Heart left ventricle (tissue), 16 donors: ENCODE measurements at regions not wholly inside any gene's neighbourhood (a gene's known extent, or its start where the extent isn't known, plus 50 kb on each side); places are given as distances from the start of the nearest gene placed in this dataset.

ENCODE experiments used
- ATAC-seq, 4 donors: fragments of 200-7000 bp; cut with Tn5 transposase; one replicate each; pipeline ENCODE4 v1.9.1; 2020 to 2022; ENCODE audit warnings: moderate library complexity in 4 of 4, mild to moderate bottlenecking in 3 of 4, moderate number of reproducible peaks in 1 of 4
- DNase-seq, 5 donors: peaks; one replicate each; pipeline ENCODE4 v3.0.0-alpha.2; 2020
- H3K27ac ChIP-seq, 12 donors: fragments of 200-600 bp; sonication (generic) in 4 of 12; one replicate each; pipeline versions ENCODE4 v1.5.0 to v1.8.0; 2016 to 2022; ENCODE audit warnings: mild to moderate bottlenecking in 2 of 12
- H3K27me3 ChIP-seq, 9 donors: fragments of 200-600 bp; sonication (generic) in 2 of 9; one replicate each; pipeline versions ENCODE4 v1.5.1 to v1.8.0; 2016 to 2022; ENCODE audit warnings: mild to moderate bottlenecking in 3 of 9
- H3K36me3 ChIP-seq, 9 donors: fragments of 200-600 bp; sonication (generic) in 2 of 9; one replicate each; pipeline versions ENCODE4 v1.5.0 to v1.8.0; 2018 to 2022; ENCODE audit warnings: mild to moderate bottlenecking in 2 of 9
- H3K4me1 ChIP-seq, 12 donors: fragments of 200-600 bp; sonication (generic) in 4 of 12; one replicate each; pipeline versions ENCODE4 v1.5.0 to v1.8.0; 2016 to 2022; ENCODE audit warnings: mild to moderate bottlenecking in 3 of 12
- H3K4me3 ChIP-seq, 12 donors: fragments of 200-600 bp; sonication (generic) in 4 of 12; one replicate each; pipeline versions ENCODE4 v1.5.0 to v1.8.0; 2017 to 2022; ENCODE audit warnings: mild to moderate bottlenecking in 9 of 12, moderate library complexity in 4 of 12
- H3K9me3 ChIP-seq, 12 donors: fragments of 200-600 bp; sonication (generic) in 4 of 12; one replicate each; pipeline versions ENCODE4 v1.5.0 to v1.8.0; 2016 to 2022; ENCODE audit warnings: mild to moderate bottlenecking in 1 of 12
- CTCF ChIP-seq, 12 donors: fragments of 200-600 bp; sonication (generic) in 4 of 12; IDR thresholded peaks; one replicate each; pipeline versions ENCODE4 v1.5.0 to v1.8.0; 2018 to 2022; ENCODE audit warnings: antibody characterized with exemption in 12 of 12, mild to moderate bottlenecking in 5 of 12
- POLR2A ChIP-seq, 2 donors: fragments of 450-650 bp; IDR thresholded peaks; one replicate each; pipeline ENCODE4 v1.6.1; 2017; ENCODE audit warnings: antibody characterized with exemption in 2 of 2, mild to moderate bottlenecking in 2 of 2, moderate library complexity in 2 of 2
- WGBS, 4 donors: extraction: QIAGEN DNeasy Blood & Tissue Kit in 2 of 4; methylation state at CpG; one replicate each; pipeline versions ENCODE4 v1.1.5 to v1.1.7; 2013 to 2018; 5-methylcytosine and 5-hydroxymethylcytosine counted together
- intact Hi-C, 10 donors: fragments of 100-400 bp; cut with DNase I; formaldehyde crosslinking; loops; one replicate each; pipeline versions ENCODE4 v1.11.1 to v1.14.2; 2022
- donor health status: ischemic (EF 13 %, LVEDD 7.1; RV severe dilation, severe dysfunction).
- donor health status: healthy with polysubstance abuse.
- donor health status: DM: no; HTN: yes; CAD: no.
- donor health status: DM: no; HTN: no; CAD: no.
- donor health status: ischemic (EF 25% LVEDD 6.9; RV normal size, moderate dysfunction).
- donor health status: ischemic (EF 25% LVEDD 5.7; RV mildly dilated, moderate dysfunction).
- donor health status: healthy.
- donor health status: DM: yes; HTN: yes; CAD: no.
- donor health status: ischemic (EF 35%, LVEDD 5.7; RV mildly dilated, moderate dysfunction).
- donor health status: nonischemic (EF 11% LVEDD 7.7; RV severe dilation, severe dysfunction).
- donor health status: DM: yes; HTN: yes; CAD: no.
- donor health status: PGD.
- donor health status: ischemic (EF 29% LVEDD 5.4; RV normal size, mild dysfunction).
- donor health status: nonischemic (EF 23%, LVEDD 6.1; RV moderate dilation, normal function).

- no peak for TF ChIP-seq POLR2A (IDR thresholded peaks at IDR 0.05)
- no peak for TF ChIP-seq CTCF (IDR thresholded peaks at IDR 0.05)
- Histone ChIP-seq H3K9me3 (no peaks in the 10 kb centered on the region), H3K4me3 (no peak overlapping the region), H3K36me3 (no peaks in the 10 kb centered on the region), H3K4me1 (peaks cover 0 to 11% (median 0%) of the 10 kb centered on the region in 12 donors), H3K27ac (peak overlapping the region in 1 of 12 donors; percentile 26), H3K27me3 (peaks cover 0 to 6% (median 0%) of the 10 kb centered on the region in 9 donors)
- ATAC-seq (no peak), DNase-seq (no peak)
- intact Hi-C loops, result no loop called here
- WGBS, 4 donors, result 77 to 99% (median 87%) methylated on average over 5 of the region's 5 CpGs
Observed at GRCh38 chrX:39674490-39675161, 423.1 kb downstream of the BCOR start.

GRCh38 chrX:39675162-39675553 lies 422.6 kb downstream of the BCOR start:
- intact Hi-C loops, result no loop called here
- no peak for ATAC-seq
- Histone ChIP-seq H3K4me1 (peaks cover 0 to 11% (median 0%) of the 10 kb centered on the region in 12 donors), H3K27me3 (peaks cover 0 to 6% (median 0%) of the 10 kb centered on the region in 9 donors), H3K4me3 (no peak overlapping the region), H3K36me3 (no peaks in the 10 kb centered on the region), H3K27ac (peak overlapping the region in 1 of 12 donors; percentile 26), H3K9me3 (no peaks in the 10 kb centered on the region)
- WGBS, 4 donors, result 86 to 92% (median 89%) methylated on average over 6 of the region's 6 CpGs
- DNase-seq, result no peak
- TF ChIP-seq POLR2A (IDR thresholded peaks at IDR 0.05), result no peak
- no peak for TF ChIP-seq CTCF (IDR thresholded peaks at IDR 0.05)

- peaks cover 0 to 11% (median 0%) of the 10 kb centered on the region in 12 donors for H3K4me1 ChIP-seq
- no peaks in the 10 kb centered on the region for H3K36me3 ChIP-seq
- intact Hi-C loops, result no loop called here
- DNase-seq (peak in 4 of 5 donors; percentile 69 to 88 (median 78)), ATAC-seq (peak; percentile 26 to 79 (median 66))
- H3K27me3 ChIP-seq, result peaks cover 0 to 6% (median 0%) of the 10 kb centered on the region in 9 donors
- TF ChIP-seq CTCF (IDR thresholded peaks at IDR 0.05) (no peak), POLR2A (IDR thresholded peaks at IDR 0.05) (no peak)
- 36 to 56% (median 42%) methylated on average over 2 of the region's 2 CpGs for WGBS, 4 donors
- H3K27ac ChIP-seq, result peak overlapping the region in 1 of 12 donors; percentile 26
- no peaks in the 10 kb centered on the region for H3K9me3 ChIP-seq
- no peak overlapping the region for H3K4me3 ChIP-seq
Observed at GRCh38 chrX:39675619-39676018, 422.1 kb downstream of the BCOR start.

GRCh38 chrX:39676434-39676833 lies 421.3 kb downstream of the BCOR start:
- intact Hi-C loops, result no loop called here
- H3K4me3 ChIP-seq, result no peak overlapping the region
- peaks cover 0 to 6% (median 0%) of the 10 kb centered on the region in 9 donors for H3K27me3 ChIP-seq
- H3K36me3 ChIP-seq, result no peaks in the 10 kb centered on the region
- H3K4me1 ChIP-seq, result peaks cover 0 to 11% (median 0%) of the 10 kb centered on the region in 12 donors
- WGBS, 4 donors, result 71 to 93% (median 87%) methylated on average over 3 of the region's 3 CpGs
- H3K9me3 ChIP-seq, result no peaks in the 10 kb centered on the region
- ATAC-seq, result no peak
- no peak overlapping the region for H3K27ac ChIP-seq
- TF ChIP-seq POLR2A (IDR thresholded peaks at IDR 0.05), result no peak
- TF ChIP-seq CTCF (IDR thresholded peaks at IDR 0.05), result no peak
- no peak for DNase-seq
